ENCODE measurements at regions not wholly inside any gene's neighbourhood (a gene's known extent, or its start where the extent isn't known, plus 50 kb on each side); places are given as distances from the start of the nearest gene placed in this dataset.

- Histone ChIP-seq H3K27me3 (replicated peaks; ENCODE audit: insufficient read depth) (no peaks in the 10 kb centered on the region), H3K27ac (no peak overlapping the region), H3K36me3 (no peaks in the 10 kb centered on the region), H3K4me3 (no peak overlapping the region), H3K4me1 (ENCODE audit: control insufficient read depth in 1 of 2, low read depth in 2 of 2) (no peaks in the 10 kb centered on the region), H3K9me3 (no peaks in the 10 kb centered on the region)
- no peak for TF ChIP-seq CTCF (IDR thresholded peaks at IDR 0.05)
- no peak for ATAC-seq (ENCODE audit: insufficient number of reproducible peaks, low FRiP score, low read depth)
- DNase-seq (ENCODE audit: low spot score) = no peak
Measured at GRCh38 chr5:13569090-13569715, 375.3 kb downstream of the DNAH5 start.

GRCh38 chr5:13567819-13568218 lies 376.7 kb downstream of the DNAH5 start:
- no peak overlapping the region for H3K4me3 ChIP-seq
- ATAC-seq (ENCODE audit: insufficient number of reproducible peaks, low FRiP score, low read depth) = no peak

GRCh38 chr5:13566871-13567339 lies 377.6 kb downstream of the DNAH5 start:
- Histone ChIP-seq H3K36me3 (no peaks in the 10 kb centered on the region), H3K9me3 (no peaks in the 10 kb centered on the region), H3K27ac (no peak overlapping the region), H3K4me3 (no peak overlapping the region), H3K4me1 (ENCODE audit: control insufficient read depth in 1 of 2, low read depth in 2 of 2) (no peaks in the 10 kb centered on the region), H3K27me3 (replicated peaks; ENCODE audit: insufficient read depth) (no peaks in the 10 kb centered on the region)
- DNase-seq (ENCODE audit: low spot score) (no peak), ATAC-seq (ENCODE audit: insufficient number of reproducible peaks, low FRiP score, low read depth) (no peak)
- TF ChIP-seq CTCF (IDR thresholded peaks at IDR 0.05) = no peak

More at GRCh38 chr5:13567819-13568218, 376.7 kb downstream of the DNAH5 start:
- H3K27ac ChIP-seq = no peak overlapping the region
- H3K27me3 ChIP-seq (replicated peaks; ENCODE audit: insufficient read depth) = no peaks in the 10 kb centered on the region
- H3K9me3 ChIP-seq = no peaks in the 10 kb centered on the region
- H3K4me1 ChIP-seq (ENCODE audit: control insufficient read depth in 1 of 2, low read depth in 2 of 2) = no peaks in the 10 kb centered on the region
- DNase-seq (ENCODE audit: low spot score) = no peak
- no peak for TF ChIP-seq CTCF (IDR thresholded peaks at IDR 0.05)
- H3K36me3 ChIP-seq = no peaks in the 10 kb centered on the region

GRCh38 chr5:13558408-13558807 lies 386.1 kb downstream of the DNAH5 start:
- Histone ChIP-seq H3K27ac (no peak overlapping the region), H3K4me1 (ENCODE audit: control insufficient read depth in 1 of 2, low read depth in 2 of 2) (no peaks in the 10 kb centered on the region), H3K27me3 (replicated peaks; ENCODE audit: insufficient read depth) (no peaks in the 10 kb centered on the region), H3K9me3 (no peaks in the 10 kb centered on the region), H3K4me3 (no peak overlapping the region), H3K36me3 (no peaks in the 10 kb centered on the region)
- no peak for ATAC-seq (ENCODE audit: insufficient number of reproducible peaks, low FRiP score, low read depth)
- DNase-seq (ENCODE audit: low spot score) = no peak
- no peak for TF ChIP-seq CTCF (IDR thresholded peaks at IDR 0.05)

- DNase-seq (ENCODE audit: low spot score) (no peak), ATAC-seq (ENCODE audit: insufficient number of reproducible peaks, low FRiP score, low read depth) (no peak)
- no peak for TF ChIP-seq CTCF (IDR thresholded peaks at IDR 0.05)
- no peaks in the 10 kb centered on the region for H3K9me3 ChIP-seq
- no peak overlapping the region for H3K4me3 ChIP-seq
- no peaks in the 10 kb centered on the region for H3K4me1 ChIP-seq (ENCODE audit: control insufficient read depth in 1 of 2, low read depth in 2 of 2)
- no peaks in the 10 kb centered on the region for H3K36me3 ChIP-seq
- H3K27me3 ChIP-seq (replicated peaks; ENCODE audit: insufficient read depth) = no peaks in the 10 kb centered on the region
- H3K27ac ChIP-seq = no peak overlapping the region
Measured at GRCh38 chr5:13553896-13554295, 390.6 kb downstream of the DNAH5 start.

Data from thoracic aorta (tissue), 2 donors.